A549 (cell line): ENCODE measurements at regions not wholly inside any gene's neighbourhood (a gene's known extent, or its start where the extent isn't known, plus 50 kb on each side); places are given as distances from the start of the nearest gene placed in this dataset.

Experiments used
- ATAC-seq, 2 experiments: fragments of 200-7000 bp in 1 of 2; fragments of >200 bp in 1 of 2; cut with Nextera tagmentation in 1 of 2; cut with Tn5 transposase in 1 of 2; 3 replicates each; pipeline versions ENCODE4 v1.8.0 to v1.9.1; 2018 to 2020; ENCODE audit warnings: mild to moderate bottlenecking in 1 of 2, moderate library complexity in 1 of 2
- CTCF ChIA-PET: fragments of 300-600 bp; sonication (Branson Sonifier 250); formaldehyde crosslinking; extraction: SDS; loops from one replicate; lab custom pipeline; 2021; ENCODE audit warnings: antibody characterized with exemption, inconsistent platforms; lab: Yijun Ruan, JAX
- POLR2A ChIA-PET: fragments of 350-600 bp; formaldehyde crosslinking; extraction: SDS; loops from one replicate; lab custom pipeline; 2021; ENCODE audit warnings: antibody characterized with exemption, inconsistent platforms; lab: Yijun Ruan, JAX
- DNase-seq, 2 experiments: peaks; one replicate each; pipeline versions ENCODE4 v3.0.0 to v3.0.0-alpha.2; 2011 to 2016; ENCODE audit warnings: low read depth in 1 of 2, low spot score in 1 of 2
- FAIRE-seq: peaks from 2 replicates; lab custom pipeline; 2011; peaks lifted over from hg19 to GRCh38; lab: Jason Lieb, UNC
- H3K27ac ChIP-seq, 2 experiments: fragments of >200 bp; sonication (Bioruptor Twin); formaldehyde crosslinking; 3 replicates each; pipeline ENCODE4 v1.5.1; 2016 to 2017
- H3K4me1 ChIP-seq: fragments of >200 bp; sonication (Bioruptor Twin); formaldehyde crosslinking; 3 replicates; pipeline ENCODE4 v1.6.1; 2016
- H3K4me2 ChIP-seq: fragments of >200 bp; sonication (Bioruptor Twin); formaldehyde crosslinking; 3 replicates; pipeline ENCODE4 v1.6.1; 2016
- H3K4me3 ChIP-seq: fragments of >200 bp; sonication (Bioruptor Twin); formaldehyde crosslinking; 3 replicates; pipeline ENCODE4 v1.5.1; 2016
- H3K9me3 ChIP-seq: fragments of >200 bp; sonication (Bioruptor Twin); formaldehyde crosslinking; 3 replicates; pipeline ENCODE4 v1.6.1; 2016
- BHLHE40 ChIP-seq: IDR thresholded peaks from 2 replicates; pipeline ENCODE4 v1.6.1; 2012; ENCODE audit warnings: low read depth, low read length, inconsistent platforms
- CHD4 ChIP-seq: fragments of 200-600 bp; sonication (generic); IDR thresholded peaks from 2 replicates; pipeline ENCODE4 v1.6.1; 2016; ENCODE audit warnings: antibody characterized with exemption, mild to moderate bottlenecking, borderline replicate concordance
- E2F6 ChIP-seq: IDR thresholded peaks from 2 replicates; pipeline ENCODE4 v1.6.1; 2012; ENCODE audit warnings: low read depth, borderline replicate concordance
- EHMT2 ChIP-seq: fragments of 200-600 bp; sonication (generic); IDR thresholded peaks from 2 replicates; pipeline ENCODE4 v1.6.1; 2016; ENCODE audit warnings: antibody characterized with exemption, low read depth, mild to moderate bottlenecking, moderate library complexity
- ELK1 ChIP-seq: fragments of 150-350 bp; IDR thresholded peaks from 2 replicates; pipeline ENCODE4 v1.6.1; 2014; ENCODE audit warnings: low read depth, mild to moderate bottlenecking, low read length
- EP300 ChIP-seq, 2 experiments: fragments of >200 bp; sonication (Bioruptor Twin); formaldehyde crosslinking; IDR thresholded peaks; 2 replicates in 1 of 2; 3 replicates in 1 of 2; pipeline ENCODE4 v1.6.1; 2016 to 2017
- FOSB ChIP-seq: fragments of 250-450 bp; sonication (Bioruptor Pico); IDR thresholded peaks from 2 replicates; pipeline ENCODE4 v1.5.0; 2020; ENCODE audit warnings: mild to moderate bottlenecking, moderate library complexity
- FOXS1 ChIP-seq: fragments of 250-450 bp; sonication (Bioruptor Pico); IDR thresholded peaks from 2 replicates; pipeline ENCODE4 v1.5.0; 2020; ENCODE audit warnings: mild to moderate bottlenecking, moderate library complexity
- GATA3 ChIP-seq: IDR thresholded peaks from 2 replicates; pipeline ENCODE4 v1.6.1; 2012; ENCODE audit warnings: borderline replicate concordance
- HES2 ChIP-seq: fragments of >200 bp; sonication (Bioruptor Twin); formaldehyde crosslinking; IDR thresholded peaks from 2 replicates; pipeline ENCODE4 v1.6.1; 2016
- HEYL ChIP-seq: fragments of 250-450 bp; sonication (Bioruptor Pico); IDR thresholded peaks from 2 replicates; pipeline ENCODE4 v1.8.0; 2021; ENCODE audit warnings: mild to moderate bottlenecking, moderate library complexity
- HOXB5 ChIP-seq: fragments of 250-450 bp; sonication (Bioruptor Pico); IDR thresholded peaks from 2 replicates; pipeline ENCODE4 v1.5.0; 2020; ENCODE audit warnings: mild to moderate bottlenecking, moderate library complexity
- JUNB ChIP-seq: fragments of >200 bp; sonication (Bioruptor Twin); formaldehyde crosslinking; IDR thresholded peaks from 2 replicates; pipeline ENCODE4 v1.6.1; 2016
- KDM1A ChIP-seq: fragments of 200-600 bp; sonication (generic); IDR thresholded peaks from 2 replicates; pipeline ENCODE4 v1.6.1; 2016; ENCODE audit warnings: low read depth, mild to moderate bottlenecking
- KDM5A ChIP-seq: fragments of 200-600 bp; sonication (generic); IDR thresholded peaks from 2 replicates; pipeline ENCODE4 v1.6.1; 2016; ENCODE audit warnings: antibody characterized with exemption, mild to moderate bottlenecking
- MAZ ChIP-seq: fragments of 150-350 bp; IDR thresholded peaks from 2 replicates; pipeline ENCODE4 v1.6.1; 2014; ENCODE audit warnings: antibody characterized with exemption, low read depth, low read length, borderline replicate concordance
- MYC ChIP-seq: IDR thresholded peaks from 2 replicates; pipeline ENCODE4 v1.6.1; 2012; ENCODE audit warnings: mild to moderate bottlenecking, inconsistent platforms, low read length, improper control_type of control experiment, borderline replicate concordance
- NFE2L2 ChIP-seq: fragments of 150-350 bp; conservative IDR thresholded peaks from 2 replicates; pipeline ENCODE4 v1.6.1; 2014; ENCODE audit warnings: low read length
- NPAS2 ChIP-seq: fragments of 250-450 bp; sonication (Bioruptor Pico); IDR thresholded peaks from 2 replicates; pipeline ENCODE4 v1.8.0; 2022; ENCODE audit warnings: mild to moderate bottlenecking, moderate library complexity, borderline replicate concordance
- PHF8 ChIP-seq: fragments of 200-600 bp; sonication (generic); IDR thresholded peaks from 2 replicates; pipeline ENCODE4 v1.6.1; 2016; ENCODE audit warnings: low read depth, mild to moderate bottlenecking, antibody characterized with exemption, moderate library complexity, borderline replicate concordance
- RAD21 ChIP-seq, 2 experiments: fragments of >200 bp in 1 of 2; sonication (Bioruptor Twin) in 1 of 2; formaldehyde crosslinking in 1 of 2; IDR thresholded peaks in 1 of 2; conservative IDR thresholded peaks in 1 of 2; 2 replicates in 1 of 2; 3 replicates in 1 of 2; pipeline ENCODE4 v1.6.1; 2012 to 2018; ENCODE audit warnings: inconsistent platforms in 1 of 2
- RARB ChIP-seq: fragments of 250-450 bp; sonication (Bioruptor Pico); IDR thresholded peaks from 2 replicates; pipeline ENCODE4 v1.8.0; 2021; ENCODE audit warnings: mild to moderate bottlenecking, moderate library complexity
- RFX5 ChIP-seq: fragments of 450-650 bp; IDR thresholded peaks from 2 replicates; pipeline ENCODE4 v1.7.1; 2014; ENCODE audit warnings: antibody characterized with exemption, mild to moderate bottlenecking, moderate library complexity
- SREBF2 ChIP-seq: fragments of 450-650 bp; IDR thresholded peaks from 2 replicates; pipeline ENCODE4 v1.6.1; 2014; ENCODE audit warnings: mild to moderate bottlenecking, moderate library complexity
- TFCP2L1 ChIP-seq: fragments of 250-450 bp; sonication (Bioruptor Pico); IDR thresholded peaks from 2 replicates; pipeline ENCODE4 v1.5.0; 2021; ENCODE audit warnings: mild to moderate bottlenecking
- TP53 ChIP-seq: fragments of 250-450 bp; sonication (Bioruptor Pico); IDR thresholded peaks from 2 replicates; pipeline ENCODE4 v1.5.0; 2021; ENCODE audit warnings: mild to moderate bottlenecking, moderate library complexity
- ZFP36 ChIP-seq: fragments of 450-650 bp; IDR thresholded peaks from 2 replicates; pipeline ENCODE4 v1.6.1; 2014; ENCODE audit warnings: borderline replicate concordance; ENCODE audit not compliant: partially characterized antibody
- ZNF302 ChIP-seq: fragments of 250-450 bp; sonication (Bioruptor Pico); IDR thresholded peaks from 2 replicates; pipeline ENCODE4 v1.9.0; 2021; ENCODE audit warnings: inconsistent platforms, mild to moderate bottlenecking, moderate library complexity
- ZSCAN20 ChIP-seq: fragments of 250-450 bp; sonication (Bioruptor Pico); IDR thresholded peaks from 2 replicates; pipeline ENCODE4 v1.8.0; 2022; ENCODE audit warnings: mild to moderate bottlenecking, moderate library complexity
- WGBS: methylation state at CpG from one replicate; pipeline ENCODE4 v1.1.6; 2017; ENCODE audit errors: missing lambda C conversion rate; 5-methylcytosine and 5-hydroxymethylcytosine counted together
- TF ChIP-seq, protein P1 (sequence below): fragments of 250-450 bp; sonication (Bioruptor Pico); IDR thresholded peaks from 2 replicates; pipeline ENCODE4 v1.5.0; 2020; ENCODE audit warnings: low read depth, mild to moderate bottlenecking, moderate library complexity
- TF ChIP-seq, protein P2 (sequence below): IDR thresholded peaks from 2 replicates; pipeline ENCODE4 v1.6.1; 2012

DNA sequence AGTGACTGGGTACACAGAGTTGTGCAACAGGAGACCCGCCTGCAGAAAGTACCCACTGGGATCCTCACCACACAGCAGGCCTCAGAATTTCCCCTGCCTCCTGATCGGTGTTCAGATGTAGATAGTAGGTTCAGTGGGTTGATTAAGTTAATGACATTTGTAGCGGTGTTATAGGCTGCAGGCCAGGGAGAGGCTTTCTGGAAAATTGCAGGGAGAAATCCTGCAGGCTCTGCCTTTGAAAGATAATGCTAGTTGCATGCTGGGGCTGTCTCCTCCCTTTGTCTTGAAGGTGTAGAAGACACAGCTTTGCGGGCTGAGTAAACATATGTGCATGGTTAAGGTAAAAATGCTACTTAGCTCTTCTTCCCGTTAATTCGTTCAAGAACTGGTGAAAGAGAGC, 406.3 kb upstream of the RBFOX1 start:
- TF ChIP-seq RFX5: no peak
- TF ChIP-seq BHLHE40: no peak
- TF ChIP-seq RAD21 (conservative IDR thresholded peaks at IDR 0.05 in 1 of 2, IDR thresholded peaks at IDR 0.05 in 1 of 2): no peak
- no peak for TF ChIP-seq KDM1A
- TF ChIP-seq NPAS2 (CRISPR knock-in tag): no peak
- TF ChIP-seq ZNF302 (CRISPR knock-in tag): no peak
- TF ChIP-seq HES2: no peak
- TF ChIP-seq, protein P1, sequence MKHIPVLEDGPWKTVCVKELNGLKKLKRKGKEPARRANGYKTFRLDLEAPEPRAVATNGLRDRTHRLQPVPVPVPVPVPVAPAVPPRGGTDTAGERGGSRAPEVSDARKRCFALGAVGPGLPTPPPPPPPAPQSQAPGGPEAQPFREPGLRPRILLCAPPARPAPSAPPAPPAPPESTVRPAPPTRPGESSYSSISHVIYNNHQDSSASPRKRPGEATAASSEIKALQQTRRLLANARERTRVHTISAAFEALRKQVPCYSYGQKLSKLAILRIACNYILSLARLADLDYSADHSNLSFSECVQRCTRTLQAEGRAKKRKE (CRISPR knock-in tag): no peak
- TF ChIP-seq FOXS1 (CRISPR knock-in tag): no peak
- TF ChIP-seq EHMT2: no peak
- no peak overlapping the region for H3K4me2 ChIP-seq
- no peaks in the 10 kb centered on the region for H3K4me1 ChIP-seq
- ChIA-PET CTCF (no interaction called here), POLR2A (no interaction called here)
- H3K27ac ChIP-seq: no peak overlapping the region
- DNase-seq: no peak
- no peak for FAIRE-seq
- no peak overlapping the region for H3K4me3 ChIP-seq
- H3K9me3 ChIP-seq: no peaks in the 10 kb centered on the region
- ATAC-seq: no peak
- WGBS: 2% methylated on average over 6 of the region's 6 CpGs

- Histone ChIP-seq H3K9me3 (no peaks in the 10 kb centered on the region), H3K4me1 (no peaks in the 10 kb centered on the region), H3K4me2 (no peak overlapping the region), H3K4me3 (no peak overlapping the region), H3K27ac (no peak overlapping the region)
- FAIRE-seq (no peak), ATAC-seq (no peak), DNase-seq (no peak)
- WGBS: 33% methylated on average over 7 of the region's 7 CpGs
- ChIA-PET POLR2A (no interaction called here), CTCF (interaction anchor here (0.6 kb wide), 1 partner anchor 1180 kb away, joined by 4 read pairs; no protein-coding TSS in a partner anchor)
- TF ChIP-seq RAD21 (conservative IDR thresholded peaks at IDR 0.05 in 1 of 2, IDR thresholded peaks at IDR 0.05 in 1 of 2) (no peak), GATA3 (no peak), ZFP36 (no peak), CHD4 (no peak)
These were observed 414.0 kb upstream of the RBFOX1 start for GRCh38 chr16:6918646-6919045.

GRCh38 chr16:6916946-6917345, 415.7 kb upstream of the RBFOX1 start:
- POLR2A ChIA-PET: no interaction called here
- FAIRE-seq: no peak

GRCh38 chr16:6913566-6913965, 419.1 kb upstream of the RBFOX1 start:
- H3K27ac ChIP-seq: no peak overlapping the region
- CTCF ChIA-PET: no interaction called here
- no peak for FAIRE-seq
- H3K4me3 ChIP-seq: no peak overlapping the region
- POLR2A ChIA-PET: no interaction called here
- H3K4me1 ChIP-seq: no peaks in the 10 kb centered on the region
- no peak overlapping the region for H3K4me2 ChIP-seq
- no peak for ATAC-seq
- DNase-seq: no peak
- WGBS: 8% methylated on average over 4 of the region's 5 CpGs
- no peaks in the 10 kb centered on the region for H3K9me3 ChIP-seq
- TF ChIP-seq, protein P2, sequence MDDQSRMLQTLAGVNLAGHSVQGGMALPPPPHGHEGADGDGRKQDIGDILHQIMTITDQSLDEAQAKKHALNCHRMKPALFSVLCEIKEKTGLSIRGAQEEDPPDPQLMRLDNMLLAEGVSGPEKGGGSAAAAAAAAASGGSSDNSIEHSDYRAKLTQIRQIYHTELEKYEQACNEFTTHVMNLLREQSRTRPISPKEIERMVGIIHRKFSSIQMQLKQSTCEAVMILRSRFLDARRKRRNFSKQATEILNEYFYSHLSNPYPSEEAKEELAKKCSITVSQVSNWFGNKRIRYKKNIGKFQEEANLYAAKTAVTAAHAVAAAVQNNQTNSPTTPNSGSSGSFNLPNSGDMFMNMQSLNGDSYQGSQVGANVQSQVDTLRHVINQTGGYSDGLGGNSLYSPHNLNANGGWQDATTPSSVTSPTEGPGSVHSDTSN: no peak
- no peak for TF ChIP-seq EP300 (IDR thresholded peaks at IDR 0.05)
- TF ChIP-seq ZFP36: no peak
- TF ChIP-seq RARB (CRISPR knock-in tag): no peak
- no peak for TF ChIP-seq SREBF2
- no peak for TF ChIP-seq ELK1
- TF ChIP-seq E2F6: no peak
- TF ChIP-seq TFCP2L1 (CRISPR knock-in tag): no peak
- TF ChIP-seq BHLHE40: no peak
- no peak for TF ChIP-seq JUNB
- TF ChIP-seq RFX5: no peak
- no peak for TF ChIP-seq MAZ
- TF ChIP-seq TP53 (CRISPR knock-in tag): no peak
- TF ChIP-seq GATA3: no peak

More at GRCh38 chr16:6916946-6917345, 415.7 kb upstream of the RBFOX1 start:
- CTCF ChIA-PET: no interaction called here
- no peaks in the 10 kb centered on the region for H3K9me3 ChIP-seq
- TF ChIP-seq ZFP36 (no peak), EP300 (IDR thresholded peaks at IDR 0.05) (no peak), NFE2L2 (no peak), FOSB (CRISPR knock-in tag) (no peak), ZSCAN20 (CRISPR knock-in tag) (no peak), MYC (no peak), KDM5A (no peak), PHF8 (no peak), HOXB5 (CRISPR knock-in tag) (no peak), HEYL (CRISPR knock-in tag) (no peak), NPAS2 (CRISPR knock-in tag) (no peak)
- no peak for ATAC-seq
- DNase-seq: no peak
- no peak overlapping the region for H3K4me3 ChIP-seq
- H3K4me1 ChIP-seq: no peaks in the 10 kb centered on the region
- no peak overlapping the region for H3K27ac ChIP-seq
- H3K4me2 ChIP-seq: no peak overlapping the region
- 8% methylated on average over 2 of the region's 2 CpGs for WGBS
